Neural crest cell (in vitro differentiated cells): ENCODE measurements at regions not wholly inside any gene's neighbourhood (a gene's known extent, or its start where the extent isn't known, plus 50 kb on each side); places are given as distances from the start of the nearest gene placed in this dataset.

Source experiments
- DNase-seq: peaks from one replicate; pipeline ENCODE4 v3.0.0; 2021; ENCODE audit warnings: low read depth, mixed read lengths, low spot score
- H3K27ac Mint-ChIP-seq: one replicate; pipeline ENCODE4 v1.8.0; 2021; ENCODE audit warnings: mild to moderate bottlenecking, mixed read lengths; ENCODE audit not compliant: unreplicated experiment
- H3K27me3 Mint-ChIP-seq: 2 replicates; pipeline ENCODE4 v1.8.0; 2021; ENCODE audit warnings: low read depth, mild to moderate bottlenecking, mixed read lengths
- H3K36me3 Mint-ChIP-seq: 2 replicates; pipeline ENCODE4 v1.8.0; 2021; ENCODE audit warnings: low read depth, mild to moderate bottlenecking, mixed read lengths
- H3K4me1 Mint-ChIP-seq: 2 replicates; pipeline ENCODE4 v1.8.0; 2021; ENCODE audit warnings: mixed read lengths
- H3K4me3 Mint-ChIP-seq: one replicate; pipeline ENCODE4 v1.8.0; 2021; ENCODE audit warnings: mild to moderate bottlenecking, mixed read lengths
- H3K9me3 Mint-ChIP-seq: 2 replicates; pipeline ENCODE4 v1.8.0; 2021; ENCODE audit warnings: mixed read lengths
- TF ChIP-seq, protein P1 (sequence below): fragments of 200-600 bp; sonication (generic); conservative IDR thresholded peaks from 2 replicates; pipeline ENCODE4 v1.5.0; 2021; ENCODE audit warnings: antibody characterized with exemption, mild to moderate bottlenecking

DNA sequence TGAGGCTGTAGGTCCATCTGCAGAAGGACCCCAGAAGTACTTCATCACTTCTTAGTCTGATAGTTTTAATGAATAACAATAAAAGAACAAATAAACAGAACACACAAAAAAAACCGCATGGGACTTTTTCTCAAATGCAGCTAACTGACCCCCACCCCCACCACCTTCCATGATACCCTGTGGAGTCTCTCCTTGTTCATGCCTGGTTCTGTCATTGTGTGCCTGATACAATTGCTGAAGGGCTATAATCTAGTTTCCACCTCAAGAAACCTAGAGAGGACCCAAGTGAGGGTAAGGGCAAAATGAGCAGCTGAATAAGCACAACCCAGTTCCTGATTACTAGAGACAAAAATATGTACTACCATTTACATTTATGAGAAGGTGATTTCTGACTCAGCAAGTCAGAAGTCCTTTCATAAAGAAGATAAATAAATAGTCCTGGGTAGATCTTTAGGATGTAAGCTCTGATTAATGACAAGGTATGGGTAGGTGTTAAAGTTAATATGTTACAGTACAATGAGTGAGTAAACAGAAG is 155.1 kb downstream of the TMA16 start:
- no peaks in the 10 kb centered on the region for H3K4me1 Mint-ChIP-seq
- H3K27ac Mint-ChIP-seq, result no peak overlapping the region
- DNase-seq, result no peak
- TF ChIP-seq, protein P1, sequence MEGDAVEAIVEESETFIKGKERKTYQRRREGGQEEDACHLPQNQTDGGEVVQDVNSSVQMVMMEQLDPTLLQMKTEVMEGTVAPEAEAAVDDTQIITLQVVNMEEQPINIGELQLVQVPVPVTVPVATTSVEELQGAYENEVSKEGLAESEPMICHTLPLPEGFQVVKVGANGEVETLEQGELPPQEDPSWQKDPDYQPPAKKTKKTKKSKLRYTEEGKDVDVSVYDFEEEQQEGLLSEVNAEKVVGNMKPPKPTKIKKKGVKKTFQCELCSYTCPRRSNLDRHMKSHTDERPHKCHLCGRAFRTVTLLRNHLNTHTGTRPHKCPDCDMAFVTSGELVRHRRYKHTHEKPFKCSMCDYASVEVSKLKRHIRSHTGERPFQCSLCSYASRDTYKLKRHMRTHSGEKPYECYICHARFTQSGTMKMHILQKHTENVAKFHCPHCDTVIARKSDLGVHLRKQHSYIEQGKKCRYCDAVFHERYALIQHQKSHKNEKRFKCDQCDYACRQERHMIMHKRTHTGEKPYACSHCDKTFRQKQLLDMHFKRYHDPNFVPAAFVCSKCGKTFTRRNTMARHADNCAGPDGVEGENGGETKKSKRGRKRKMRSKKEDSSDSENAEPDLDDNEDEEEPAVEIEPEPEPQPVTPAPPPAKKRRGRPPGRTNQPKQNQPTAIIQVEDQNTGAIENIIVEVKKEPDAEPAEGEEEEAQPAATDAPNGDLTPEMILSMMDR, result no peak
- H3K36me3 Mint-ChIP-seq, result no peaks in the 10 kb centered on the region
- no peaks in the 10 kb centered on the region for H3K27me3 Mint-ChIP-seq
- H3K4me3 Mint-ChIP-seq, result no peak overlapping the region
- peaks cover 8% of the 10 kb centered on the region for H3K9me3 Mint-ChIP-seq

DNA sequence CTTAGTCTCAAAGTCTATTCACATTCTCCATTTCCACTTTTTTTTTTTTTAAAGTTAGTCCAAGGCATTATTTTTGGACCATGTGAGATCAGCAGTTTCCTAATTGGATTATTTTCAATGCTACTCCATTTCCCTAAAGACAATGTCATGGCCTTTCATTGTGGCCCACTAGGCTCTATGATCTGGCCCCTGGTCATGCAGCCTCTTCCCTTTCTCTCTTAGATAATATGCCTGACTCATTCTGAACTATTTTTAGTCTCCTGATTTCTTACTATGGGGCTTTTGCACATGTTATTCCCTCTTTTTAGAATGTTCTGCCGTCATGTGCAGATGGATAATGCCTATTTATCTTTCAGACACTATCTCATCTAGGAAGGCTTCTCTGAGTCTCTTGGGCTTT is 157.3 kb downstream of the TMA16 start:
- Mint-ChIP-seq H3K9me3 (peaks cover 3% of the 10 kb centered on the region), H3K4me1 (no peaks in the 10 kb centered on the region), H3K36me3 (no peaks in the 10 kb centered on the region), H3K4me3 (no peak overlapping the region), H3K27ac (no peak overlapping the region), H3K27me3 (no peaks in the 10 kb centered on the region)
- no peak for DNase-seq
- TF ChIP-seq, protein P1, result no peak

DNA sequence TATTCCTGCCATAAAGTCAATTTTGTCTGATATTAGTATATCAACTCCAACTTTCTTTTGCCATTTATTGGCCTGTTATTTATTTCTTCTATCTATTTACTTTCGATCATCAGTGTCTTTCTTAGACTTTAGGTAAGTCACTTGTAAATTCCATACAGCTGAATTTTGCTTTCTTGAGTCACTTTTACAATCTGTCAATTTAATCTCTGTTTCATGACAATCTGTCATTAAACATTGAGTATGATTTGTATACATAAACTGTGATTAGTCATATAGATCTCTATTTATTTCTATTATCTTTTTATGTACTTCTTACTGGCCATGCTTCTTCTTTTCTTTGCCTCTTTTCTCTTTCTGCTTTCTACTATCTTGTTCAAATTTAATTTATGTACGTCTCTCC is 160.1 kb downstream of the TMA16 start:
- DNase-seq, result no peak
- TF ChIP-seq, protein P1, result no peak

DNA sequence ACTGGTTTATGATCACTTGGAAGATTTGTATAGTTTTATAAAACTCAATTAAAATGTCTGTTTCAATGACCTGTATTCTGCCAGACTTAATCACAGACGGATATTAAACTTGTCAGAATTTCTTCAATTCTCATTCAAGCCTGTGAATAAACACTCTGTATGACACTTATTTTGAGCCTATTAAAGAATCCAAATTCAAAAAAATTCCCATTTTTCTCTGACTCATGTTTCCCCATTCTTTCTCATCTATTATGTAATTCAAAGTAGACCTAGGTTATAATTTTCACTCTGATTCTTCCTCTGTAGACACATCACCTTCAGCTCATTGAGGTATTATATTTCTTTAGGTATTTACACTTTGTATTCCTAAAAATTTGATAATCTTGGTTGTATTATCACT is 166.1 kb downstream of the TMA16 start:
- DNase-seq, result no peak
- H3K4me1 Mint-ChIP-seq, result no peaks in the 10 kb centered on the region
- H3K9me3 Mint-ChIP-seq, result peaks cover 9% of the 10 kb centered on the region
- H3K36me3 Mint-ChIP-seq, result no peaks in the 10 kb centered on the region
- no peaks in the 10 kb centered on the region for H3K27me3 Mint-ChIP-seq
- no peak overlapping the region for H3K4me3 Mint-ChIP-seq
- no peak overlapping the region for H3K27ac Mint-ChIP-seq
- TF ChIP-seq, protein P1, result no peak

More for the DNA sequence above, 160.1 kb downstream of the TMA16 start:
- H3K4me1 Mint-ChIP-seq, result no peaks in the 10 kb centered on the region
- no peak overlapping the region for H3K27ac Mint-ChIP-seq
- H3K9me3 Mint-ChIP-seq, result peaks cover 10% of the 10 kb centered on the region
- no peaks in the 10 kb centered on the region for H3K36me3 Mint-ChIP-seq
- no peak overlapping the region for H3K4me3 Mint-ChIP-seq
- H3K27me3 Mint-ChIP-seq, result no peaks in the 10 kb centered on the region

DNA sequence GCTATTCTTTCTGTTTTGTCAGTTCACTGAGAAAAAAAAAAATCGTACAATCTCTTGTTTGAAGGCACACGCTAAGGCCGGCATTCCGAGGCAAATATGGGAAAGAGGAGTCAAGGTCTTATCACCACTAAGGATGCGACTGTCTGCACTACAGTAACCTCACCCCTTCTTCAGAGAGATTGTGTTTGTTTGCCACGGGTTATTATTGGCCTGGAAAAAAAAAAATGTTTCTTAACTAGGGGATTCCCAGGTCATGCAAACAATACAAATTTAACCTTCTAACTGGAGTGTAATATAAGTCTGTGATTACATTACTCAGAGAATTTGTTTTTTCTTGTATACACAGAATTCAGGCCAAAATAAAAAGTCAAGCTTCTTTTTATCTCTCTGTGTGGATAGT is 168.3 kb downstream of the TMA16 start:
- Mint-ChIP-seq H3K36me3 (no peaks in the 10 kb centered on the region), H3K9me3 (peaks cover 4% of the 10 kb centered on the region), H3K27ac (no peak overlapping the region), H3K4me3 (no peak overlapping the region), H3K27me3 (no peaks in the 10 kb centered on the region), H3K4me1 (no peaks in the 10 kb centered on the region)
- DNase-seq, result no peak
- TF ChIP-seq, protein P1, result no peak
